Stimulated activated CD4-positive, alpha-beta T cell treated with anti-CD3 and anti-CD28 coated beads, Interleukin-1b, Interleukin-23, amount 100 ng/mL, for 48 hours (primary cell): ENCODE measurements at regions not wholly inside any gene's neighbourhood (a gene's known extent, or its start where the extent isn't known, plus 50 kb on each side); places are given as distances from the start of the nearest gene placed in this dataset.
"Not testable (repeated sequence)": the region's sequence is repeated elsewhere in the genome, so short reads cannot be mapped to it uniquely, and the experiment has no call there.

Experiments
- DNase-seq: peaks from one replicate; pipeline ENCODE4 v3.0.0-alpha.2; 2020

GRCh38 chr2:242159921-242160320 lies 290.4 kb downstream of the RTP5 start:
- not testable (repeated sequence) for DNase-seq

GRCh38 chr2:242165115-242165514 lies 295.6 kb downstream of the RTP5 start:
- not testable (repeated sequence) for DNase-seq

DNA sequence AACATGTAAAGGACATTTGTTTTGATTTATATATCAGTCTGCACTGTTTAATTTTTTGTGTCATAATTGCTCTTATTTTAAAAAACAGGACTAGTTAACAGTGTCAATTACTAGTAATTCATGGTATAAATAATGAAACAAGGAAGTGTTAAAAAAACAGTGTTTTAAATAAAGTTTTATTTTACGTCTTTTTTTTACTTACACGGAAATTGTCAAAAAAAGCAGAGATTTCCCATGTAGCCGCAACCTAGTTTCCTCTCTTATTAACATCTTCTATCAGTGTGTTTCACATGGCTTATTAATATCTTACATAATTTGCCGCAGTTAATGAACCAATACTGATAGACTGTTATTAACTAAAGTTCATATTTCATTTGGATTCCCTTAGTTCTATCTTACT lies 301.8 kb downstream of the RTP5 start:
- not testable (repeated sequence) for DNase-seq
